ENCODE measurements at regions not wholly inside any gene's neighbourhood (a gene's known extent, or its start where the extent isn't known, plus 50 kb on each side); places are given as distances from the start of the nearest gene placed in this dataset.

DNA sequence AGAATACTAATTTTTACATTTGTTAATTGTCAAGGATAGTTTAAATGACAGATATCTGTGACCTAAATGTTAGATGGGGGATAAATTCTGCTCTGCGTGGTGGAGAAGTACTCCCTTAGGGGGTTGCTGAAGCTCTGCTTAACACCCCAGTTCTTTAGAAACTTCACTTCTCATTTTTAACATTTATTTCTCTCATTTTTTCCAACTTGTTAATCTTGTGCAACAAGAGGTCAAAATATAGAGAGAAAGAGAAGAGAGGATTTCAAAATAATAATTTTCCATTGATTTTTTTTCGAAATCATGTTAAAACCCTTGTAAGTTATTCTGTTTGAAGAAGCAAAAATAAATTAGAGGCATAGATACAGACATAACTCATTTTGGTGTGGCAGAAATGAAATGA, 61.3 kb upstream of the SLC8A1 start:
- WGBS (ENCODE audit: missing lambda C conversion rate), result 14% methylated on average over 2 of the region's 2 CpGs
- ChIA-PET POLR2A (no interaction called here), CTCF (interaction anchor here (1.2 to 2.2 kb wide), 3 partner anchors 17 to 65 kb away, joined by 3 to 4 read pairs (median 4); no protein-coding TSS in a partner anchor)

More for the DNA sequence above, 61.3 kb upstream of the SLC8A1 start:
- H3K4me1 ChIP-seq, result no peaks in the 10 kb centered on the region
- no peaks in the 10 kb centered on the region for H3K9me3 ChIP-seq
- H3K4me3 ChIP-seq, result no peak overlapping the region
- DNase-seq (ENCODE audit: low read depth in 1 of 2, low spot score in 1 of 2) (no peak), FAIRE-seq (no peak), ATAC-seq (no peak)
- no peak overlapping the region for H3K27ac ChIP-seq
- H3K4me2 ChIP-seq, result no peak overlapping the region
- TF ChIP-seq JUN (IDR thresholded peaks at IDR 0.05) (no peak), HMGXB4 (CRISPR knock-in tag; IDR thresholded peaks at IDR 0.05; ENCODE audit: borderline replicate concordance) (no peak), CBX8 (IDR thresholded peaks at IDR 0.05) (no peak), GATA3 (IDR thresholded peaks at IDR 0.05; ENCODE audit: borderline replicate concordance) (no peak), CTCF (IDR thresholded peaks at IDR 0.05) (no peak), SMC3 (IDR thresholded peaks at IDR 0.05) (no peak), ZC3H11A (IDR thresholded peaks at IDR 0.05) (no peak), MAX (IDR thresholded peaks at IDR 0.05) (no peak), HOXA7 (CRISPR knock-in tag; IDR thresholded peaks at IDR 0.05) (no peak), KDM5A (IDR thresholded peaks at IDR 0.05) (no peak), E2F6 (IDR thresholded peaks at IDR 0.05; ENCODE audit: borderline replicate concordance, low read depth) (no peak), NPAS2 (CRISPR knock-in tag; IDR thresholded peaks at IDR 0.05; ENCODE audit: borderline replicate concordance) (no peak), TFCP2L1 (CRISPR knock-in tag; IDR thresholded peaks at IDR 0.05) (no peak), POLR2AphosphoS2 (conservative IDR thresholded peaks at IDR 0.05; ENCODE audit: low read length) (no peak), RAD21 (conservative IDR thresholded peaks at IDR 0.05 in 1 of 2, IDR thresholded peaks at IDR 0.05 in 1 of 2) (no peak), ATOH8 (CRISPR knock-in tag; IDR thresholded peaks at IDR 0.05; ENCODE audit: low read depth) (no peak)
- TF ChIP-seq, protein P1, sequence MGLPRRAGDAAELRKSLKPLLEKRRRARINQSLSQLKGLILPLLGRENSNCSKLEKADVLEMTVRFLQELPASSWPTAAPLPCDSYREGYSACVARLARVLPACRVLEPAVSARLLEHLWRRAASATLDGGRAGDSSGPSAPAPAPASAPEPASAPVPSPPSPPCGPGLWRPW (IDR thresholded peaks at IDR 0.05), result no peak
- TF ChIP-seq, protein P2, sequence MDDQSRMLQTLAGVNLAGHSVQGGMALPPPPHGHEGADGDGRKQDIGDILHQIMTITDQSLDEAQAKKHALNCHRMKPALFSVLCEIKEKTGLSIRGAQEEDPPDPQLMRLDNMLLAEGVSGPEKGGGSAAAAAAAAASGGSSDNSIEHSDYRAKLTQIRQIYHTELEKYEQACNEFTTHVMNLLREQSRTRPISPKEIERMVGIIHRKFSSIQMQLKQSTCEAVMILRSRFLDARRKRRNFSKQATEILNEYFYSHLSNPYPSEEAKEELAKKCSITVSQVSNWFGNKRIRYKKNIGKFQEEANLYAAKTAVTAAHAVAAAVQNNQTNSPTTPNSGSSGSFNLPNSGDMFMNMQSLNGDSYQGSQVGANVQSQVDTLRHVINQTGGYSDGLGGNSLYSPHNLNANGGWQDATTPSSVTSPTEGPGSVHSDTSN (IDR thresholded peaks at IDR 0.05), result no peak

All from A549 (cell line).